Left ventricle myocardium inferior (tissue), 1 donor: ENCODE measurements at regions not wholly inside any gene's neighbourhood (a gene's known extent, or its start where the extent isn't known, plus 50 kb on each side); places are given as distances from the start of the nearest gene placed in this dataset.

Experiments used
- DNase-seq: peaks from one replicate; pipeline ENCODE4 v3.0.0-alpha.2; 2020
- H3K27ac ChIP-seq: fragments of 200-600 bp; replicated peaks from 2 replicates; pipeline ENCODE4 v1.8.0; 2021
- H3K27me3 ChIP-seq: fragments of 200-600 bp; 2 replicates; pipeline ENCODE4 v1.8.0; 2021; ENCODE audit warnings: low read depth
- H3K36me3 ChIP-seq: fragments of 200-600 bp; 2 replicates; pipeline ENCODE4 v1.8.0; 2021
- H3K4me1 ChIP-seq: fragments of 200-600 bp; 2 replicates; pipeline ENCODE4 v1.8.0; 2021
- H3K4me3 ChIP-seq: fragments of 200-600 bp; 2 replicates; pipeline ENCODE4 v1.8.0; 2021; ENCODE audit warnings: mild to moderate bottlenecking, moderate library complexity
- H3K9me3 ChIP-seq: fragments of 200-600 bp; replicated peaks from 2 replicates; pipeline ENCODE4 v1.8.0; 2021
- intact Hi-C: fragments of 100-400 bp; cut with micrococcal nuclease; formaldehyde crosslinking; loops from one replicate; pipeline ENCODE4 v1.11.0; 2022
- TF ChIP-seq, protein P1 (sequence below): fragments of 200-600 bp; IDR thresholded peaks from 2 replicates; pipeline ENCODE4 v1.8.0; 2021; ENCODE audit warnings: antibody characterized with exemption, mild to moderate bottlenecking, borderline replicate concordance
- donor health status: DM: no; HTN: yes; CAD: no; lungs with severe emphysema.

DNA sequence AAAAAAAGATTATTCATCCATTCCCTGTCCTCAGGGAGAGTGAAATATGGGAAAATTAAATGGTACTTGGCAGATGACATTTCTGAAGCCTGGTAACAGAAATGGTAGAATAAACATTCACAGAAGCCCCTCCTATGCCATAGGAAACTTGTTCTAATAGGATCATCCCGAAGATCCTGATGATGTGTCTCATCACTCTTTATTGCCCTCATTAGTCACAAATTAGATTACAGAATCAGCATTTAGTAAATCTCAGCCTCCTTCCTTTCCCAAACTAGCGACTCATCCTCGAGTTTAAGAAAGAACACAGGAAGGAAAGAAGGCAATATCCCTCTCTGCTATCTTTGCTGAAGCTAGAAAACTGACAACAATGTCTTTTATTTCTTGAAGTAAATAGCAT is 154.4 kb downstream of the TMEM200A start:
- H3K36me3 ChIP-seq, result no peaks in the 10 kb centered on the region
- intact Hi-C loops, result no loop called here

GRCh38 chr6:130520801-130521200 is 155.0 kb downstream of the TMEM200A start:
- no peak for DNase-seq

More for the DNA sequence above, 154.4 kb downstream of the TMEM200A start:
- Histone ChIP-seq H3K4me3 (no peak overlapping the region), H3K27ac (no peak overlapping the region), H3K27me3 (no peaks in the 10 kb centered on the region), H3K9me3 (no peaks in the 10 kb centered on the region), H3K4me1 (no peaks in the 10 kb centered on the region)
- TF ChIP-seq, protein P1, sequence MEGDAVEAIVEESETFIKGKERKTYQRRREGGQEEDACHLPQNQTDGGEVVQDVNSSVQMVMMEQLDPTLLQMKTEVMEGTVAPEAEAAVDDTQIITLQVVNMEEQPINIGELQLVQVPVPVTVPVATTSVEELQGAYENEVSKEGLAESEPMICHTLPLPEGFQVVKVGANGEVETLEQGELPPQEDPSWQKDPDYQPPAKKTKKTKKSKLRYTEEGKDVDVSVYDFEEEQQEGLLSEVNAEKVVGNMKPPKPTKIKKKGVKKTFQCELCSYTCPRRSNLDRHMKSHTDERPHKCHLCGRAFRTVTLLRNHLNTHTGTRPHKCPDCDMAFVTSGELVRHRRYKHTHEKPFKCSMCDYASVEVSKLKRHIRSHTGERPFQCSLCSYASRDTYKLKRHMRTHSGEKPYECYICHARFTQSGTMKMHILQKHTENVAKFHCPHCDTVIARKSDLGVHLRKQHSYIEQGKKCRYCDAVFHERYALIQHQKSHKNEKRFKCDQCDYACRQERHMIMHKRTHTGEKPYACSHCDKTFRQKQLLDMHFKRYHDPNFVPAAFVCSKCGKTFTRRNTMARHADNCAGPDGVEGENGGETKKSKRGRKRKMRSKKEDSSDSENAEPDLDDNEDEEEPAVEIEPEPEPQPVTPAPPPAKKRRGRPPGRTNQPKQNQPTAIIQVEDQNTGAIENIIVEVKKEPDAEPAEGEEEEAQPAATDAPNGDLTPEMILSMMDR, result no peak
- no peak for DNase-seq

GRCh38 chr6:130524552-130524951 is 158.7 kb downstream of the TMEM200A start:
- Histone ChIP-seq H3K27me3 (no peaks in the 10 kb centered on the region), H3K36me3 (no peaks in the 10 kb centered on the region), H3K4me1 (no peaks in the 10 kb centered on the region), H3K9me3 (no peaks in the 10 kb centered on the region), H3K4me3 (no peak overlapping the region), H3K27ac (no peak overlapping the region)
- DNase-seq, result no peak
- intact Hi-C loops, result no loop called here
- TF ChIP-seq, protein P1, result no peak

More at GRCh38 chr6:130520801-130521200, 155.0 kb downstream of the TMEM200A start:
- H3K4me3 ChIP-seq, result no peak overlapping the region
- H3K27ac ChIP-seq, result no peak overlapping the region
- H3K9me3 ChIP-seq, result no peaks in the 10 kb centered on the region
- H3K36me3 ChIP-seq, result no peaks in the 10 kb centered on the region
- H3K4me1 ChIP-seq, result no peaks in the 10 kb centered on the region
- no peaks in the 10 kb centered on the region for H3K27me3 ChIP-seq
- TF ChIP-seq, protein P1, result no peak
- intact Hi-C loops, result no loop called here

DNA sequence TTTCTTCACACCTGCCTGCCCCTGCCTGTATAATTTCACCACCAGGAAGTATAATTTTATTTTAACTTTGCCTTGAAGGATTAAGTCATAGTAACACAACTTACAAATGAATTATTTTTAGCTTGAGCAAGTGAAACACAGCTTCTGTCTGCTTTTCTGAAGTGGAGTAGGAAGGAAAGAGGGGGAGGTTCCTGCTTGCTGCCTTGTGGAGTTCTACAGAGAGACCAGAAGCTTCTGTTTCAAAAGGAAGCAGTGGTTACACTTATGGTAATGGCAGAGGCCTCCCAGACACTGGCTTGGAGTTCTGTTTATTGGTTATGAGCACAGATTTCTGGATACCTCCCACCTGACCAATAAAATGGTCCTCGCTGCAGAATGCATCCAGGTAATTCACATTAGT is 159.6 kb downstream of the TMEM200A start:
- Histone ChIP-seq H3K9me3 (no peaks in the 10 kb centered on the region), H3K4me3 (no peak overlapping the region), H3K4me1 (no peaks in the 10 kb centered on the region), H3K27me3 (no peaks in the 10 kb centered on the region), H3K27ac (no peak overlapping the region), H3K36me3 (no peaks in the 10 kb centered on the region)
- intact Hi-C loops, result no loop called here
- DNase-seq, result no peak
- TF ChIP-seq, protein P1, result no peak

- no peak overlapping the region for H3K4me3 ChIP-seq
- DNase-seq, result no peak
- H3K36me3 ChIP-seq, result no peaks in the 10 kb centered on the region
- TF ChIP-seq, protein P1, result no peak
- no peaks in the 10 kb centered on the region for H3K27me3 ChIP-seq
- no peaks in the 10 kb centered on the region for H3K9me3 ChIP-seq
- H3K4me1 ChIP-seq, result no peaks in the 10 kb centered on the region
- H3K27ac ChIP-seq, result no peak overlapping the region
- intact Hi-C loops, result no loop called here
Measured at GRCh38 chr6:130526466-130526865, 160.6 kb downstream of the TMEM200A start.

DNA sequence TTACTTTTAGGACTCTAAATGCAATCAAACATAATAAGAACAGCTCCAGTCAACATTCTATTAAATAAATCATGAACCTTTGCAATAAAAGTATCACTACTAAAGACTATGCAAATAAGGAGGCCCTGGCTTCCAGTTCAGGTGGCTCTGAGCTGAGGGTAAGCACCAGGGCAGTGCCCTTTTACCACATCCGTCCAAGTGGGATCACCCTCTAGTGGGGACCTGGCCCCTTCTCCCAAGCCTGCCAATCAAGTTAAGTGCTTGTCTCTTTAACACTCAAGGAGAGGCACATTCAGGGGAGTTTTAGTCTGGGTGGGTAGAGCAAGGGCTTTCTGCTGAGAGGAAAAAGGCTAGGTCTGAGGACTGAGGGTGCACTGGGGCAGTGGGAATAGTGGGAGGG is 161.4 kb downstream of the TMEM200A start:
- Histone ChIP-seq H3K4me1 (no peaks in the 10 kb centered on the region), H3K9me3 (no peaks in the 10 kb centered on the region), H3K27ac (no peak overlapping the region), H3K4me3 (no peak overlapping the region), H3K27me3 (no peaks in the 10 kb centered on the region), H3K36me3 (no peaks in the 10 kb centered on the region)
- intact Hi-C loops, result no loop called here
- TF ChIP-seq, protein P1, result no peak
- no peak for DNase-seq
